ENCODE measurements at regions not wholly inside any gene's neighbourhood (a gene's known extent, or its start where the extent isn't known, plus 50 kb on each side); places are given as distances from the start of the nearest gene placed in this dataset.

GRCh38 chr6:156268849-156269248 lies 508.3 kb upstream of the ARID1B start:
- TF ChIP-seq POLR2A (IDR thresholded peaks at IDR 0.05; ENCODE audit: low read depth) = no peak
- no peak for TF ChIP-seq EP300 (IDR thresholded peaks at IDR 0.05)
- no peak for TF ChIP-seq CTCF (IDR thresholded peaks at IDR 0.05)

All from esophagus muscularis mucosa (tissue), 4 donors.